Muscle layer of colon (tissue), 2 donors: ENCODE measurements at regions not wholly inside any gene's neighbourhood (a gene's known extent, or its start where the extent isn't known, plus 50 kb on each side); places are given as distances from the start of the nearest gene placed in this dataset.
"Not testable (repeated sequence)": the region's sequence is repeated elsewhere in the genome, so short reads cannot be mapped to it uniquely, and the experiment has no call there.

ENCODE experiments used
- H3K27ac ChIP-seq: one replicate; pipeline ENCODE4 v1.7.0; 2013; ENCODE audit warnings: low read depth, mild to moderate bottlenecking, low read length, moderate library complexity
- H3K27me3 ChIP-seq, 2 donors: one replicate each; pipeline ENCODE4 v1.7.0; 2013; ENCODE audit warnings: low read length in 2 of 2, mild to moderate bottlenecking in 2 of 2; ENCODE audit not compliant: insufficient read depth in 2 of 2, control insufficient read depth in 1 of 2
- H3K36me3 ChIP-seq: one replicate; pipeline ENCODE4 v1.7.0; 2013; ENCODE audit warnings: mild to moderate bottlenecking, low read length; ENCODE audit not compliant: insufficient read depth
- H3K4me1 ChIP-seq: one replicate; pipeline ENCODE4 v1.7.0; 2013; ENCODE audit warnings: mild to moderate bottlenecking, low read length; ENCODE audit not compliant: insufficient read depth
- H3K4me3 ChIP-seq, 2 donors: one replicate each; pipeline ENCODE4 v1.7.0; 2013; ENCODE audit warnings: low read length in 2 of 2, low read depth in 1 of 2, mild to moderate bottlenecking in 1 of 2, moderate library complexity in 1 of 2
- H3K9ac ChIP-seq: one replicate; pipeline ENCODE4 v1.7.0; 2013; ENCODE audit warnings: low read length
- H3K9me3 ChIP-seq: one replicate; pipeline ENCODE4 v1.7.0; 2013; ENCODE audit warnings: mild to moderate bottlenecking, low read length
- donor health status: abdominal sarcoma.
- donor health status: Adenocarcinoma of cecum.

DNA sequence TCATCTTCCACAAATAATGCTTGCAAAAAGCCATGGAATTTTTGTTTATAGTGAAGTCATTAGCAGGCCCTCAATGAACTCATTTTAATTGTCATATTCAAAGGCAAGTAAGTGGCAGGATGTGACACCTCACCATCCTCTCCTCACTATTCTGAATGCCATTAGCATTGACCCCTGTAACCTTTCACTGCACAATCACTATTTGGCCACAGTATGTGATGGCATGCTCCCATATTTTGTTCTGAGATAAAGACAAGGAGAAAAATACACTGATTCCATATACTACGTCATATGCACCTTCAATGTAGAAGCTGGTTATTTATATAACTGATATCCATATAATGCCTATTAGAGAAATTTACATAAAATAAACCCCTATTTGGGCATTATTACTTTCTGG is 1443.2 kb downstream of the SUCLG1 start:
- Histone ChIP-seq H3K4me1 (no peaks in the 10 kb centered on the region), H3K36me3 (no peaks in the 10 kb centered on the region), H3K9me3 (no peaks in the 10 kb centered on the region), H3K27me3 (no peaks in the 10 kb centered on the region), H3K9ac (no peak overlapping the region), H3K4me3 (no peak overlapping the region), H3K27ac (no peak overlapping the region)

DNA sequence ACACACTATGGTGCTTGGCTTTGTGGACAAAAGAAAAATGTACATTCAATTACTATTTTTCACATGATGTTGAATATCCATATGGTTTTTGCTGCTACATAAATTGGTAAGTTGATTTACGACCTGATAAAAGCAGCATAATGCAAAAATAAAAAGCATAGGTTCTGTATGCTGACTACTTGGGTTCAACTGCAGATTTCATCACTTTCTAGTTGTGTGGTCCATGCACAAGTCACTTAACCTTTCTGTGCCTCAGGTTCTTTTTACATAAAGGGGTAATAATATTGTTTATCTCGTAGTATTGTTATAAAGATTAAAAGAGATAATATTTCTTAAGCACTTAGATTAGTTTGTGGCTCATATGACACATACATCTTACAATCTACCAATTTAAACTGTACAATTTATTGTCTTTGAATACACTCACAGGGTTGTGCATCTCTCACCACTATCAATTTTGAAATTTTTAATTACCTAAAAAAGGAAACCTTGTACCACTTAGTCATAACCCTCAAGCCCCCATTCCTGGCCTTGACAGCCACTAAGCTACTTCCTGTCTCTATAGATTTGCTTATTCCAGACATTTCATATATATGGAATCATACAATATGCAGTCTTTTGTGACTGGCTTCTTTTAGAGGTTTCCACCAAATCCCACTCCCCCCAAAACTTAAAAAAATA is 1443.9 kb downstream of the SUCLG1 start:
- H3K9ac ChIP-seq = no peak overlapping the region
- H3K27ac ChIP-seq = no peak overlapping the region

GRCh38 chr2:83014462-83014861 is 1444.6 kb downstream of the SUCLG1 start:
- H3K27ac ChIP-seq = no peak overlapping the region
- H3K36me3 ChIP-seq = no peaks in the 10 kb centered on the region
- H3K4me3 ChIP-seq = no peak overlapping the region
- no peaks in the 10 kb centered on the region for H3K9me3 ChIP-seq
- H3K4me1 ChIP-seq = no peaks in the 10 kb centered on the region
- no peak overlapping the region for H3K9ac ChIP-seq
- no peaks in the 10 kb centered on the region for H3K27me3 ChIP-seq

More for the DNA sequence above, 1443.9 kb downstream of the SUCLG1 start:
- Histone ChIP-seq H3K9me3 (no peaks in the 10 kb centered on the region), H3K4me1 (no peaks in the 10 kb centered on the region), H3K36me3 (no peaks in the 10 kb centered on the region), H3K27me3 (no peaks in the 10 kb centered on the region), H3K4me3 (no peak overlapping the region)

DNA sequence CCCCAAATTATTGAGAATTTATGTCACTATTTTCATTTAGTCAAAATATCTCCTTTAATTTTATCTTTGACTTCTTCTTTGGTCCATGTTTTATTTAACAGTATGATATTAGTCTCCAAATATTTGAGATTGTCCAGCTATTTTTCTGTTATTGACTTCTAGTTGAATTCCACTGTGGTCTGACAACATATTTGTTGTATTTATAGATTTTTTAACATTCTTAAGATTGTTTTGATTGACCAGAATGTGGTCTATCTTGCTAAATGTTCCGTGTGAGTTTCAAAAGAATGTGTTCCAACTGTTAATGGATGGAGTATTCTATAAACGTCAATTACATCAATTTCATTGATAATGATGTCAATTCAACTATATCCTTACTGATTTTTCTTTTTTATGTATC is 1452.1 kb downstream of the SUCLG1 start:
- no peaks in the 10 kb centered on the region for H3K36me3 ChIP-seq
- H3K27me3 ChIP-seq = no peaks in the 10 kb centered on the region
- H3K4me3 ChIP-seq = no peak overlapping the region
- H3K27ac ChIP-seq = no peak overlapping the region
- H3K9ac ChIP-seq = no peak overlapping the region
- no peaks in the 10 kb centered on the region for H3K9me3 ChIP-seq
- no peaks in the 10 kb centered on the region for H3K4me1 ChIP-seq

DNA sequence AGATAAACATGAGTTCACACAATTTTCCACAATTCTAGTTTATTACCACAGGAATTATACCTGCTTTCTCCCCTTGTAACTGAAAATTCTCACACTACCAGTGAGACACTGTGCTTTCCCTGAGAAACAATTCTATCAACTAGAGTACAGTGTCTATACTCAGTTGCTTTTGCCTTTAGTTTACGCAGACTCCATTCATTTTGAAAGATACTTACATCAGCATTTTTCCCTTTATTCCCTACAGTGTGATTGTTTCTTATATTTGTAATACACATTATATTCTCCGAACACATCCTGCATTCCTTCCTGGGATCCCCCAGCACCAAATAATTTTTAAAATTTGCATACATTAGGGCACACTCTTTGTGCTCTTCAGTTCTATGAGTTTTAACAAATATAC is 1455.5 kb downstream of the SUCLG1 start:
- Histone ChIP-seq H3K4me3 (no peak overlapping the region), H3K9me3 (no peaks in the 10 kb centered on the region), H3K9ac (no peak overlapping the region)

GRCh38 chr2:83002706-83003105 is 1456.4 kb downstream of the SUCLG1 start:
- Histone ChIP-seq H3K27ac (no peak overlapping the region), H3K27me3 (no peaks in the 10 kb centered on the region), H3K36me3 (no peaks in the 10 kb centered on the region), H3K4me3 (no peak overlapping the region), H3K9me3 (no peaks in the 10 kb centered on the region), H3K9ac (no peak overlapping the region), H3K4me1 (no peaks in the 10 kb centered on the region)

More for the DNA sequence above, 1455.5 kb downstream of the SUCLG1 start:
- no peaks in the 10 kb centered on the region for H3K4me1 ChIP-seq
- no peaks in the 10 kb centered on the region for H3K36me3 ChIP-seq
- H3K27me3 ChIP-seq = no peaks in the 10 kb centered on the region
- H3K27ac ChIP-seq = no peak overlapping the region

GRCh38 chr2:82998781-82999180 is 1460.3 kb downstream of the SUCLG1 start:
- Histone ChIP-seq H3K27ac (no peak overlapping the region), H3K9ac (no peak overlapping the region), H3K4me3 (no peak overlapping the region)

GRCh38 chr2:82996217-82996616 is 1462.9 kb downstream of the SUCLG1 start:
- Histone ChIP-seq H3K4me1 (no peaks in the 10 kb centered on the region), H3K9me3 (no peaks in the 10 kb centered on the region), H3K36me3 (no peaks in the 10 kb centered on the region), H3K27ac (no peak overlapping the region), H3K9ac (no peak overlapping the region), H3K27me3 (no peaks in the 10 kb centered on the region), H3K4me3 (no peak overlapping the region)

More at GRCh38 chr2:82998781-82999180, 1460.3 kb downstream of the SUCLG1 start:
- Histone ChIP-seq H3K36me3 (no peaks in the 10 kb centered on the region), H3K9me3 (no peaks in the 10 kb centered on the region), H3K4me1 (no peaks in the 10 kb centered on the region), H3K27me3 (no peaks in the 10 kb centered on the region)

DNA sequence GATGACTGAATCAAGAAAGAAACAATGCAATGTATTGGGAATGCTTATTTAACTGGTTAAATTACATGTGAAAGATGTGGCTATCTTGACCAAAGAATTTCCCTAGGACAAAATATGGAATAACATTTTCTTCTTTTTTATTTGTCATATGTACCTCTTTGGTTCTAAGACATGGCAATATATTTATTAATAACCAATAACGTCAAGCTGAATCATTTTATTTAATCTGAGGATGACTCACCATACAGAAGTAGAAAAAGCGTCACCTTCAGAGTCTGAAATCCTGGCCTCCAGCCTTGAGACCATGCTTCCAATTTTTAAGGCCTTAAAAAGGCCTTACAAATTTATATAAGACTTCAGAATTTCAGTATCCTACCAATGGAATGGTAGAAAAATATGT is 1464.9 kb downstream of the SUCLG1 start:
- Histone ChIP-seq H3K4me1 (no peaks in the 10 kb centered on the region), H3K36me3 (no peaks in the 10 kb centered on the region), H3K27ac (no peak overlapping the region), H3K9me3 (no peaks in the 10 kb centered on the region), H3K27me3 (no peaks in the 10 kb centered on the region), H3K4me3 (no peak overlapping the region), H3K9ac (no peak overlapping the region)

DNA sequence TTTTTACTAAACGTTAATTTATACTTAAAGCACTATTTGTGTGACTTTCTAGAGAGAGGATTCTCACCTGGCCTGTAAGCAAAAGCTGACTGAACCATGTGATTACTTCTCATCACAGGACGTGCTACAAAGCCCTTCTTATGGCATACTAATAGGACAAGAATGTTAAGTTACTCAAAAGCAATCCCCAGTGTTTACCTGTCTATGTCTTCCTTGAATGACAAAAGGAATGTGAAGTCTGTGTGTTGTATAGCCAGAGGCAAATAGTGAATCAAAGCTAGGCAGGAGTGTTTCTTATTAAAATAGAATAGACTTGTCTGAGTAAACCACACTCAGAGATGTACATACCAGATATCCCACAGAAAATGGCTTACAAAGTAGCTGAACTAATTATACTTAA is 1465.5 kb downstream of the SUCLG1 start:
- Histone ChIP-seq H3K9ac (no peak overlapping the region), H3K27ac (no peak overlapping the region), H3K4me3 (no peak overlapping the region), H3K36me3 (no peaks in the 10 kb centered on the region), H3K27me3 (no peaks in the 10 kb centered on the region), H3K4me1 (no peaks in the 10 kb centered on the region), H3K9me3 (no peaks in the 10 kb centered on the region)

DNA sequence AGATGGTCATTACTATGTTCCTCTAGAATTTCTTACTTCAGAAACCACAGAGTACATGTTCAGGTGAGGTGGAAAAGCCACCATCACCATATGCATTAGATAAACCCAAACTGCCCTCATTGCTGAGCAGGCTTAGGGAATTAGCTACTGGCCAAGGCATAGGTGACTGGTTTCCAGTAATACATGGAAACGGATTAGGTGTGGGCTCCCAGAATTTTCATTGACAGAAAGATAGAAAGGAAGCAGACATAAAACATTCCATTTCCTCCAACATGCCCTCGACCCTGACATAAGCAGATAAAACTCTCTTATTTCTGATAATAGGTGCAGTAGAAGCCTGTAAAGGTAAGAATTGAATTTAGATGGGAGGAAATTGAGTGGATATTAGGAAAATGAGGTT is 1466.1 kb downstream of the SUCLG1 start:
- Histone ChIP-seq H3K27ac (no peak overlapping the region), H3K9me3 (no peaks in the 10 kb centered on the region), H3K36me3 (no peaks in the 10 kb centered on the region), H3K4me3 (no peak overlapping the region), H3K9ac (no peak overlapping the region), H3K27me3 (no peaks in the 10 kb centered on the region), H3K4me1 (no peaks in the 10 kb centered on the region)

DNA sequence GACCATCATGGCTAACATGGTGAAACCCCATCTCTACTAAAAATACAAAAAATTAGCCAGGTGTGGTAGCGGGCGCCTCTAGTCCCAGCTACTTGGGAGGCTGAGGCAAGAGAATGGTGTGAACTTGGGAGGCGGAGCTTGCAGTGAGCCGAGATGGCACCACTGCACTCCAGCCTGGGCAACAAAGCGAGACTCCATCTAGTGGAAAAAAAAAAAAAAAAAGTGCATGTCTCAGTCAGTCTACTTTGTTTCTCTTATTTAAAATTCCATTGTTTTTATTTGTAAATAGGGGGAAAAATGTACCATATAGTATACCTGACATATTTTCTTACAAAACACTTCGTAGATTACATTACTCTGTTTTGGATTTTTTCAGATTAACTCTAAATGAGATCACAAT is 1471.4 kb downstream of the SUCLG1 start:
- H3K4me1 ChIP-seq, H3K9me3 ChIP-seq, H3K4me3 ChIP-seq, H3K36me3 ChIP-seq, H3K27me3 ChIP-seq, H3K9ac ChIP-seq, H3K27ac ChIP-seq: not testable (repeated sequence)
